ENCODE measurements at regions not wholly inside any gene's neighbourhood (a gene's known extent, or its start where the extent isn't known, plus 50 kb on each side); places are given as distances from the start of the nearest gene placed in this dataset.

DNA sequence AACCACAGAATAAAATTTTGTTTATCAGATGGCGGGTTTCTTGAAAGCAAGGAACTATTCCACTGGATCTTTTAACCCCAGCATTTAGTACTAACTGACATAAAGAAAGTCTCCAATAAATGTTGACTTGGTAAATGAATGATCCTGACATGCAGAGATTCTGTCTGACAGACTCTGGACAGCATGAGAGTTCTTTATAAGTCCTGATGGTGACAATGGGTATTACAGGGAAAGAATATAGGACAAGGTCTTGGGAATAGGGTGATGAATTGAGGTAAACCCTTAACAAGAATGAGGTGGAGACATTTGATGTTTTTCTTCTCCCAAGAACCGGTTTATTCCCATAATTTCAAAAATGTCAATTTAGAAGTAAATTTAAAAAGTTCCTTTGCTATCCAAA lies 453.9 kb downstream of the TUSC1 start:
- TF ChIP-seq CTCF (conservative IDR thresholded peaks at IDR 0.05 in 1 of 2, IDR thresholded peaks at IDR 0.05 in 1 of 2; ENCODE audit: extremely low read depth in 1 of 2, insufficient read depth in 1 of 2, low read depth in 1 of 2, low read length in 2 of 2) = no peak
- TF ChIP-seq EZH2 (IDR thresholded peaks at IDR 0.05; ENCODE audit: borderline replicate concordance, low read length) = no peak

All from mammary epithelial cell (primary cell).